ENCODE measurements at regions not wholly inside any gene's neighbourhood (a gene's known extent, or its start where the extent isn't known, plus 50 kb on each side); places are given as distances from the start of the nearest gene placed in this dataset.

DNA sequence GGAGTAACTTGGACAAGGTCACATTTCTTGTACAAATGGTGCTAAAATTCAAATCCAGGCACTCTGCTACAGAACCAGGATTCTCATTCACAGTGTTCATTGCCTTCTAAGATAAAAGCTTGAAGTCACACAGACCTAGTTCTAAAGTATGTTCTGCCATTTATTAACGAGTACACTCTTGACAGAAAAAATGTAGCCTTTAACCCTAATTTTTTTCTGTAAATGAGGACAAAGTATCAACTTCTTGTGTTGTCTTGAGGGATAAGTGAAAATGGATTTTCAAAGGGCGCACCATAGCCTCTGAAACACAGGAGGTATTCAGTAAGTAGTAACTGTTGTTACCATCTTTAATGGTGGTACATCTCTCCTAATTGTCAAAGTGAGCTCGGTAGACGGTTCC, 379.8 kb upstream of the FLRT2 start:
- TF ChIP-seq EP300 (IDR thresholded peaks at IDR 0.05), result no peak
- TF ChIP-seq, protein P1, sequence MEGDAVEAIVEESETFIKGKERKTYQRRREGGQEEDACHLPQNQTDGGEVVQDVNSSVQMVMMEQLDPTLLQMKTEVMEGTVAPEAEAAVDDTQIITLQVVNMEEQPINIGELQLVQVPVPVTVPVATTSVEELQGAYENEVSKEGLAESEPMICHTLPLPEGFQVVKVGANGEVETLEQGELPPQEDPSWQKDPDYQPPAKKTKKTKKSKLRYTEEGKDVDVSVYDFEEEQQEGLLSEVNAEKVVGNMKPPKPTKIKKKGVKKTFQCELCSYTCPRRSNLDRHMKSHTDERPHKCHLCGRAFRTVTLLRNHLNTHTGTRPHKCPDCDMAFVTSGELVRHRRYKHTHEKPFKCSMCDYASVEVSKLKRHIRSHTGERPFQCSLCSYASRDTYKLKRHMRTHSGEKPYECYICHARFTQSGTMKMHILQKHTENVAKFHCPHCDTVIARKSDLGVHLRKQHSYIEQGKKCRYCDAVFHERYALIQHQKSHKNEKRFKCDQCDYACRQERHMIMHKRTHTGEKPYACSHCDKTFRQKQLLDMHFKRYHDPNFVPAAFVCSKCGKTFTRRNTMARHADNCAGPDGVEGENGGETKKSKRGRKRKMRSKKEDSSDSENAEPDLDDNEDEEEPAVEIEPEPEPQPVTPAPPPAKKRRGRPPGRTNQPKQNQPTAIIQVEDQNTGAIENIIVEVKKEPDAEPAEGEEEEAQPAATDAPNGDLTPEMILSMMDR (IDR thresholded peaks at IDR 0.05), result no peak

Data from ovary (tissue), 3 donors.